HEK293T (cell line): ENCODE measurements at regions not wholly inside any gene's neighbourhood (a gene's known extent, or its start where the extent isn't known, plus 50 kb on each side); places are given as distances from the start of the nearest gene placed in this dataset.
A peak's percentile ranks its signal among the peaks of the same experiment; 100 is the strongest.

ENCODE experiments used
- CTCF ChIA-PET: fragments of 350-600 bp; formaldehyde crosslinking; extraction: SDS; loops from one replicate; lab custom pipeline; 2021; ENCODE audit warnings: antibody characterized with exemption, inconsistent platforms; lab: Yijun Ruan, JAX
- POLR2A ChIA-PET: fragments of 350-600 bp; formaldehyde crosslinking; extraction: SDS; loops from one replicate; lab custom pipeline; 2020; ENCODE audit warnings: antibody characterized with exemption, inconsistent platforms; lab: Yijun Ruan, JAX
- DNase-seq: peaks from one replicate; pipeline ENCODE4 v3.0.0; 2012; ENCODE audit warnings: mixed read lengths; ENCODE audit errors: extremely low spot score
- ARNT ChIP-seq: fragments of 450-650 bp; IDR thresholded peaks from 2 replicates; pipeline ENCODE4 v1.6.1; 2017; ENCODE audit warnings: mild to moderate bottlenecking
- BHLHE40 ChIP-seq: fragments of 450-650 bp; IDR thresholded peaks from 2 replicates; pipeline ENCODE4 v1.6.1; 2016; ENCODE audit warnings: mild to moderate bottlenecking, moderate library complexity, borderline replicate concordance
- CTBP1 ChIP-seq: fragments of 450-650 bp; IDR thresholded peaks from 2 replicates; pipeline ENCODE4 v1.6.1; 2016; ENCODE audit warnings: borderline replicate concordance
- ELF4 ChIP-seq: fragments of 450-650 bp; IDR thresholded peaks from 2 replicates; pipeline ENCODE4 v1.6.1; 2017; ENCODE audit warnings: antibody characterized with exemption
- FOXA1 ChIP-seq: fragments of 450-650 bp; IDR thresholded peaks from 2 replicates; pipeline ENCODE4 v1.6.1; 2016; ENCODE audit warnings: mild to moderate bottlenecking
- FOXK2 ChIP-seq: fragments of 450-650 bp; IDR thresholded peaks from 2 replicates; pipeline ENCODE4 v1.6.1; 2016; ENCODE audit warnings: mild to moderate bottlenecking
- FOXM1 ChIP-seq: fragments of 450-650 bp; IDR thresholded peaks from 2 replicates; pipeline ENCODE4 v1.6.1; 2017; ENCODE audit warnings: mild to moderate bottlenecking, borderline replicate concordance
- HDGF ChIP-seq: fragments of 450-650 bp; IDR thresholded peaks from 2 replicates; pipeline ENCODE4 v1.6.1; 2017; ENCODE audit warnings: antibody characterized with exemption, borderline replicate concordance
- L3MBTL2 ChIP-seq: fragments of 450-650 bp; conservative IDR thresholded peaks from 2 replicates; pipeline ENCODE4 v1.6.1; 2016; ENCODE audit warnings: mild to moderate bottlenecking
- LEF1 ChIP-seq: fragments of 450-650 bp; IDR thresholded peaks from 2 replicates; pipeline ENCODE4 v1.6.1; 2017; ENCODE audit warnings: mild to moderate bottlenecking, borderline replicate concordance
- NFRKB ChIP-seq: fragments of 450-650 bp; IDR thresholded peaks from 2 replicates; pipeline ENCODE4 v1.6.1; 2016; ENCODE audit warnings: mild to moderate bottlenecking, moderate library complexity
- SP1 ChIP-seq: fragments of 450-650 bp; IDR thresholded peaks from 2 replicates; pipeline ENCODE4 v1.6.1; 2017
- SUZ12 ChIP-seq: fragments of 450-650 bp; IDR thresholded peaks from 2 replicates; pipeline ENCODE4 v1.6.1; 2016; ENCODE audit warnings: mild to moderate bottlenecking
- TARDBP ChIP-seq: fragments of 450-650 bp; IDR thresholded peaks from 2 replicates; pipeline ENCODE4 v1.6.1; 2016
- ZNF384 ChIP-seq: fragments of 450-650 bp; IDR thresholded peaks from 2 replicates; pipeline ENCODE4 v1.6.1; 2016
- TF ChIP-seq, protein P1 (sequence below): fragments of 450-650 bp; IDR thresholded peaks from 2 replicates; pipeline ENCODE4 v1.6.1; 2016

GRCh38 chr15:31758126-31758525, 272.2 kb upstream of the CHRNA7 start:
- ChIA-PET CTCF (no interaction called here), POLR2A (no interaction called here)
- no peak for TF ChIP-seq ARNT
- TF ChIP-seq SP1 = no peak
- no peak for TF ChIP-seq FOXA1
- no peak for TF ChIP-seq FOXM1
- TF ChIP-seq NFRKB = no peak
- TF ChIP-seq CTBP1 = no peak
- DNase-seq = peak; percentile 22

DNA sequence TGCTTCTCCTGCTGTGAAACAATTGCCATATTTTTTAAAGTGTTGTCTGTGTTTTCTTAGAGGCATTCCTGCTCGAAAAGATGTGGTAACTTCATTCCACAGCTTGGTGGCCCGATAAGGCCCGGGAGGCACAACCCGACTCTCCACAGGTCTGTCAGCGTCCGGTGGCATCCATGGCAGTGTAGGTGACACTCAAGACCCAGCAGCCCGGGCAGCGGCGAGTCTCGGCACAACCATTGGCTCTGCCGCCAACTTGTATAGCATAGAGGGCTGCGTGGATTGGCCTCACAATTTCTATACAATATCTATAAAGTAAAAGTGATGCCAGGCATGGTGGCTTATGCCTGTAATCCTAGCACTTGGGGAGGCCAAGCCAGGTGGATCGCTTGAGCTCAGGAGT, 262.3 kb upstream of the CHRNA7 start:
- TF ChIP-seq CTBP1 = no peak
- TF ChIP-seq FOXM1 = no peak
- no peak for TF ChIP-seq L3MBTL2
- TF ChIP-seq TARDBP = no peak
- no peak for TF ChIP-seq LEF1
- no peak for TF ChIP-seq BHLHE40
- TF ChIP-seq FOXA1 = no peak
- TF ChIP-seq SUZ12 = no peak
- no peak for TF ChIP-seq SP1
- no peak for TF ChIP-seq HDGF
- TF ChIP-seq ELF4 = no peak
- TF ChIP-seq ARNT = no peak
- TF ChIP-seq NFRKB = no peak
- no peak for TF ChIP-seq FOXK2
- TF ChIP-seq, protein P1, sequence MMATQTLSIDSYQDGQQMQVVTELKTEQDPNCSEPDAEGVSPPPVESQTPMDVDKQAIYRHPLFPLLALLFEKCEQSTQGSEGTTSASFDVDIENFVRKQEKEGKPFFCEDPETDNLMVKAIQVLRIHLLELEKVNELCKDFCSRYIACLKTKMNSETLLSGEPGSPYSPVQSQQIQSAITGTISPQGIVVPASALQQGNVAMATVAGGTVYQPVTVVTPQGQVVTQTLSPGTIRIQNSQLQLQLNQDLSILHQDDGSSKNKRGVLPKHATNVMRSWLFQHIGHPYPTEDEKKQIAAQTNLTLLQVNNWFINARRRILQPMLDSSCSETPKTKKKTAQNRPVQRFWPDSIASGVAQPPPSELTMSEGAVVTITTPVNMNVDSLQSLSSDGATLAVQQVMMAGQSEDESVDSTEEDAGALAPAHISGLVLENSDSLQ = no peak
- TF ChIP-seq ZNF384 = no peak
- no peak for DNase-seq
- CTCF ChIA-PET = no interaction called here
- POLR2A ChIA-PET = no interaction called here

- TF ChIP-seq FOXA1 (no peak), L3MBTL2 (no peak), SP1 (no peak), FOXK2 (no peak), BHLHE40 (no peak), CTBP1 (no peak), ZNF384 (no peak), ARNT (no peak), NFRKB (no peak), LEF1 (no peak), TARDBP (no peak), FOXM1 (no peak), ELF4 (no peak), HDGF (no peak), SUZ12 (no peak)
- TF ChIP-seq, protein P1 = no peak
- POLR2A ChIA-PET = no interaction called here
- CTCF ChIA-PET = no interaction called here
These were observed 256.3 kb upstream of the CHRNA7 start for GRCh38 chr15:31774045-31774444.

DNA sequence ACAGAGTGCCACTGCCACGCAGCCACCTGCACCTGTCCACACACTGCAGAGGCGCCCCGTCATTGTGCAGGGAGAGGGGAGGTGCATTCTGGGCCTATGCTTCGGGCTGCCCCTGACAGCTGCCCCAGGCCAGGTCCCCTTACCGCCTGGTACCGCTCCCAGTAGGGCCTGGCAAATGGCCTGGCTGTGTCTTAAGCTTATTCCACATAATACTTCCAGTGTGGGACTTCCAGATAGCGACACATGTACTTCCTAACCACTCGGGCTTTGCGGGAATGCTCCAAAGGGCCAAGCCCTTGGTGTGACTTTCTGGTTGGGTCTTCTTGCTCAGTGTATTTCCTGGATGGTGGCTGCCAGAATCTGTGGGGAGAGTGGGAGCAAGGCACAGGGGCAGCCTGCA, 254.3 kb upstream of the CHRNA7 start:
- no peak for DNase-seq
- POLR2A ChIA-PET = no interaction called here
- no peak for TF ChIP-seq BHLHE40
- no peak for TF ChIP-seq NFRKB
- no peak for TF ChIP-seq SUZ12
- TF ChIP-seq ARNT = no peak
- TF ChIP-seq FOXM1 = no peak
- TF ChIP-seq FOXA1 = no peak
- TF ChIP-seq, protein P1 = no peak
- no peak for TF ChIP-seq ZNF384
- no peak for TF ChIP-seq LEF1
- CTCF ChIA-PET = no interaction called here

More at GRCh38 chr15:31774045-31774444, 256.3 kb upstream of the CHRNA7 start:
- no peak for DNase-seq

- CTCF ChIA-PET = no interaction called here
- TF ChIP-seq ZNF384 (no peak), ARNT (no peak), BHLHE40 (no peak), L3MBTL2 (no peak), NFRKB (no peak), FOXM1 (no peak), SUZ12 (no peak), FOXA1 (no peak)
- TF ChIP-seq, protein P1 = no peak
- no peak for DNase-seq
- POLR2A ChIA-PET = no interaction called here
These were observed 249.1 kb upstream of the CHRNA7 start for GRCh38 chr15:31781261-31781660.

GRCh38 chr15:31782016-31782783, 248.1 kb upstream of the CHRNA7 start:
- no peak for DNase-seq
- CTCF ChIA-PET = no interaction called here
- POLR2A ChIA-PET = no interaction called here
- TF ChIP-seq TARDBP = no peak
- TF ChIP-seq FOXM1 = no peak
